ENCODE measurements at regions not wholly inside any gene's neighbourhood (a gene's known extent, or its start where the extent isn't known, plus 50 kb on each side); places are given as distances from the start of the nearest gene placed in this dataset.
"Not testable (repeated sequence)": the region's sequence is repeated elsewhere in the genome, so short reads cannot be mapped to it uniquely, and the experiment has no call there.

DNA sequence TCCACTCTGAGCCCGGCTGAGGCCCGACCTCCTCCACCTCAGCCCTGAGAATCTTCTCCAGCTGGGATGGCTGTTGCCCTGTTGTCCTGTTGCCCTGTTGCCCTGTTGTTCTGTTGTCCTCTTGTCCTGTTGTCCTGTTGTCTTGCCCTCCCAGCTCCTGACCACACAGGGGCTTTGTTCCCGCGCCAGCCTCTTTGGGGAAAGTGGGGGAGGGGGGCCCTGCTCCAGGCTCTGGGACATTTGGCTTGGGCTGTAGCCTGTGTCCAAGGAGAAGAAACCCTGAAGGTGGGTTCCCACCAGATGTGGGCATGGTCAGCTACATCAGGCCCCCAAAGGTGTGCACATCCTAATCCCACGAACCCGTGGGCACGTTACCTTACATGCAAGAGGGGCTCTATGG, 113.5 kb upstream of the FAM20C start:
- not testable (repeated sequence) for H3K27ac Mint-ChIP-seq; H3K4me3 Mint-ChIP-seq; DNase-seq; H3K36me3 Mint-ChIP-seq; H3K4me1 Mint-ChIP-seq; ATAC-seq (ENCODE audit: low read depth in 2 of 2); H3K9me3 Mint-ChIP-seq
- peaks cover 0 to 16% (median 14%) of the 10 kb centered on the region in 3 donors for H3K27me3 Mint-ChIP-seq

DNA sequence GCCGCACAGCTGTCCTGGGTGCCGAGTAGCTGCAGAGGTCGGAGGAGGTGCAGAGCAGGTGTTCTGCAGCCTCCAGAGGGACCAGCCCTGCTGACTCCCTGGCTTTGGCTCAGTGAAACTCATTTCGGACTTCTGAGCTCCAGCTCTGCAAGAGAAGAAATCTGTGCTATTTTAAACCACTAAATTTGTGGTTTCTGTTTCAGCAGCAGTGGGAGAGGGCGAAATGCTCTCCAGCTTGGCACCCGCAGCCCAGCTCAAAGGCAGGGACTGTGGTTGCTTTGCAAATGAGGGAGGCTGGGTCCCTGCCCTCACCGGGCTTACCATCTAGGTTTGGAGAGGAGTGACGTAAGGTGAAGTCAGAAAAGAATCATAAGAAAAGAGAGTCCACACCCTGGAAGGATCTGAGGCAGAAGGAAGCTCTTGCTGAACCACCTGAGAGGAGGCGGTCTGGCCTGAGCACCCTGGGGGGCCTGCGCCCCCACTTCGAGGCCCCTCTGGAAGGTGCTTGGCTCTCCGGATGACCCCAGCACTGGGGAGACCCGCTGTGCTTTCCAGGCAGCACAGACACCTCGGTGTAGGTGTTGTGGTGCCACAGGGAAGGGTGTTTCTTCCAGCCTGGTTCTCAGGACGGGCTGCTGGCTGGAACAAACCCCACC, 112.8 kb upstream of the FAM20C start:
- not testable (repeated sequence) for H3K9me3 Mint-ChIP-seq; DNase-seq; H3K36me3 Mint-ChIP-seq; H3K4me1 Mint-ChIP-seq; H3K4me3 Mint-ChIP-seq; ATAC-seq (ENCODE audit: low read depth in 2 of 2); H3K27ac Mint-ChIP-seq
- peaks cover 0 to 20% (median 16%) of the 10 kb centered on the region in 3 donors for H3K27me3 Mint-ChIP-seq

DNA sequence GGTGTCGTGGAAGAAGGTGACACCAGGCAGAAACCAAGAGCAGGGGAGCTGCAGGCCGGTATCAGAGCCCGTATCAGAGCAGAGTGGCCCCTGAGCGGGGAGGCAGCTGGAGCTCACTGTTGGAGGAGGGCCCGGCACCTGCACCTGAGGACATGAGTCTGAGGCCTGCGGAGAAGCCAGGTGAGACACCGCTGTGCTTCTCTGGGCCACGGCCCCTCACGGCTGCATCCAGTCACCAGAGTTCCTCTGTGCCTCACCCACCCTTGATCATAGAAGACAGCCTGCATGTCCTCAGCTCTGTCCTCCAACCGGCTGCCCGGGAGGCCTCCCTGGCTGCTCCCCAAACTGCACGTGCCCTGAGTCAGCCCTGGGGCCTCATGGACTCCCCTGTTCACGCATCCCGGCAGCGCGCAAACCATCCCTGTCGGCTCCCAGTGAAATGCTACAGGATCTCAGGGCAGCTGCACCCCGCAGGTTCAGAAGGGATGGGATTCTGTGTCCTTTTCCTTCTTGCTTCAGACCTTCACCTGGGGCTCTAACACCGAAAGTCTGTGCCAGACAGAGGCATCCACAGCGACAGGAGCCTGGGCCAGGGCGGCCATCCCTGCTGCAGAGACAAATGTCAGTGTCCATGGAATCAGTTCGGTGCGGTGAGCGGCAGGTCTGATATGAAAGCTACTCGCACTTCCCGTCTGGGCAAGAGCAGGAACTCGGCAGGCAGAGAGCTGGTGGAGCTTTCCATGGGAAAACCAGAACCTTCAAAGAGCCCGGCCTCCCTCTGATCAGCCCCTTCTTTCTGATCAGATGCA, 111.9 kb upstream of the FAM20C start:
- ATAC-seq (ENCODE audit: low read depth in 2 of 2), result no peak
- H3K9me3 Mint-ChIP-seq, result no peaks in the 10 kb centered on the region
- no peak overlapping the region for H3K4me3 Mint-ChIP-seq
- no peaks in the 10 kb centered on the region for H3K4me1 Mint-ChIP-seq
- no peak overlapping the region for H3K27ac Mint-ChIP-seq
- peaks cover 0 to 25% (median 20%) of the 10 kb centered on the region in 3 donors for H3K27me3 Mint-ChIP-seq
- H3K36me3 Mint-ChIP-seq, result no peaks in the 10 kb centered on the region
- DNase-seq, result no peak

DNA sequence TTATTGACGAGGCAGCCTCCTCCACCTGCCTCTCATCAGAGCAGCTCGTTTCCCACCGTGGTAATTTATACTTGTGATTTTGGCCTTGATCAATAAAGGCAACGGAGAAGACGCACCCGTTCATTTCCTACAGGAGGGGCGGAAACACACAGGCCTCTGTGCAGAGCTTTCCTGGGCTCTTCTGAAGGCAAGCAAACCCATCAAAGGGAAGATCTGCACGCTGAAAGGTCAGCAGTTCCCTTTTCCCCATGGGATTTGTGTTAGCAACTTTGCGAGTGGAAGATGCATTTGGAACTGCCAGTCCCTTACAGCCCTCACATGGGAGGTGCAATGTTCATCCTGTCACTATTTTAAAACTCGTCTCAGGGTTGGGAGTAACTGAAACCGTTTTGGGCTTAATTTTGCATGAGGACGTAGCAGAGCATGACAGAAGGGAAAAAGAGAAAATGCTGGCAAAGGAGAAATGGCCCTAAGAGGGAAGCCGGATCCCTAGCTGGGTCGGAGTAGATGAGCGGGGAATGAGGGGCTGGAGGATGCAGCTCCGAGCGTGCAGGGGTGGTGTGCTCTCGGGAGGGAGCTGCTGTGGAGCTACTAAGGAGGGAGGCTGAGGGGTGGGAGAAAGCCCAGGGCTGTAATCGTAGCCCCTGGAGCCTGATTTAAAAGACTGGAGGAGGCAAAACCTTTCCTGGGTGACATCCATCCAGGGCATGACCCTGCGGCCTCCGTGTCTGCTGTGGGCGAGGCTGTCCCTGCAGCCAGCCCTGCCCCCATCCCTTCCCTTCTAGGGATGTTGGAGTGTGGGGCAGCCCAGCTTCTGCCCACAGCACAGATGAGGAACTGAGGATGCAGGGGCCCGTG, 111.1 kb upstream of the FAM20C start:
- Mint-ChIP-seq H3K27me3 (peaks cover 0 to 26% (median 20%) of the 10 kb centered on the region in 3 donors), H3K9me3 (no peaks in the 10 kb centered on the region), H3K4me3 (no peak overlapping the region), H3K36me3 (no peaks in the 10 kb centered on the region), H3K4me1 (peaks cover 0 to 1% (median 0%) of the 10 kb centered on the region in 3 donors), H3K27ac (peak overlapping the region in 2 of 6 donors; percentile 1 to 72)
- DNase-seq, result no peak
- ATAC-seq (ENCODE audit: low read depth in 2 of 2), result no peak

DNA sequence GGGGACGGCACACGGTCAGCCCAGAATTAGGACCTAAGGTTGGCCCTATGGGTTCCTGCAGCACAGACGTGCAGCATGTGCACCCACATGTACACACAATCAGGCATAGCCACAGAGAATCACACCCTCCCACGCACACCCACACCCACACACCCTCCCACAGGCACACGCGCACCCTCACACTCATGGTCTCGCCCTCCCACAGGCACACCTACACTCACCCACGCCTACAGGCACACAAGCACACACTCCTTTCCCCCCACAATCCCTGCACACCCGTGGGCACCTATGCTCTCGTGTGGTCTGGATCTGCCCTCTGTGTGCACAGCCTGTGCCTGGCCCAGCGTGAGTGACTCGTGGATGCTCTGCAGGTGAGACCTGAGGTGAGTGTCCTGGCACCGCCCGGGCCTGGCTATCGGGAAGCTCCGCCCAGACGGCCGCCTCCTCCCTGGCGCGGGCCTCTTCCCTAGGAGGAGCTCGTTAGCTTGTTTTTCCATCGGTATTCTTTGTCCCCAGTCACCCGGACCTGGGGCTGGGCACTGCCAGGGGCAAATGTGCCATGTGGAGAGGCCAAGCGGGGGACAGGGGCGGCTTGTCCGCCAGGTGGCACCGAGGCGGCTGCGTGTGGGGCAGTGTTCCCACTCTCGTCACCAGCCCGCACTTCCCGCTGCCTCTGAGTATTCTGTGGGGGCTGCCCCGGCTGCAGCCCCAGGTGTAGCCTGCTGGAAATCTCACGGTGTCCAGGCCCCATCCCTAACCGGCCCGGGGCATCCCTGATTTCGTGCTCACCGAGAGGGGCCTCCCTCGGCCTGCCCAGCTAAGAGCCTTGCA, 110.2 kb upstream of the FAM20C start:
- Mint-ChIP-seq H3K36me3 (no peaks in the 10 kb centered on the region), H3K27me3 (peaks cover 0 to 26% (median 20%) of the 10 kb centered on the region in 3 donors), H3K27ac (peak overlapping the region in 1 of 6 donors; percentile 24), H3K4me3 (no peak overlapping the region), H3K9me3 (no peaks in the 10 kb centered on the region), H3K4me1 (peaks cover 0 to 4% (median 0%) of the 10 kb centered on the region in 3 donors)
- DNase-seq, result no peak
- ATAC-seq (ENCODE audit: low read depth in 2 of 2), result no peak

DNA sequence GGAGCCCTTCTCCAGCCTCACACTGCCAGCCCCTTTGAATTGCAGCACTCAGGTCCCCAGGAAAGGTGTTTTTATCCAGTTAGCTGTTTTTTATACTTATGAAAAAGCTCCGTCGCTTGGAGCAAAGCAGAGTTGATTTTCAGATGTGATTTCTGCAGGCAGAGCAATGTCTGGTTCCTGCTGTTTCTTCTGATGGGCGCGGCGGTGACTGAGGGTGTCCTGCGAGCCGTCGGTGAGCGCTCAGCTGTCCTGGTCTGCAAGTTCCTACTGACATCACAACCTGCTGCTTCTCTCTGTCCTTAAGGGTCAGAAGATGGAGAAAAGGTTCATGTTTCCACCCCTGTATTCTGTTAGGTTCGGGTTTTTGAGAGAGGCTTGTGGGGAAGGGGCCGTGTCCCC, 109.6 kb upstream of the FAM20C start:
- H3K27me3 Mint-ChIP-seq, result peaks cover 0 to 26% (median 20%) of the 10 kb centered on the region in 3 donors
- no peak for ATAC-seq (ENCODE audit: low read depth in 2 of 2)
- H3K36me3 Mint-ChIP-seq, result no peaks in the 10 kb centered on the region
- no peak for DNase-seq
- H3K4me3 Mint-ChIP-seq, result no peak overlapping the region
- peak overlapping the region in 1 of 6 donors; percentile 24 for H3K27ac Mint-ChIP-seq
- H3K9me3 Mint-ChIP-seq, result no peaks in the 10 kb centered on the region
- peaks cover 0 to 4% (median 0%) of the 10 kb centered on the region in 3 donors for H3K4me1 Mint-ChIP-seq

DNA sequence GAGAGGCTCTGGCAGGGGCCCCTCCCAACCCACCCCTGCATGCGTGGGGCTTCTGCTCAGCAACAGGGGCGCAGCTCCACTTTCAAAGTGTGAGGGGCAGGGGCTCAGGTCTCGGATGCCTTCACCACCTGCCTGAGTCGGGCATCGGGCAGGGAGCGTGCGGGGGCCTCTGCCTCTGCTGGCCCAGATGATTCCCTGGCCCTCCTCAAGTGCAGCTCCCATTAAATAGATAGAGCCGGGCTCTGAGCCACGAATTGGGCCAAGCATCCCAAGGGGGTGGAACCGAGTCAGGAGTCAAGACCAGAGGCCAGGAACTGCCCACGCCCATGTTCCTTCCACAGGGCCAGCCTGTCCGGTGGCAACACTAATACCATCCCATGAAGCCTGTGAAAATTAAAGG, 108.9 kb upstream of the FAM20C start:
- H3K27me3 Mint-ChIP-seq, result peaks cover 0 to 26% (median 20%) of the 10 kb centered on the region in 3 donors
- DNase-seq (no peak), ATAC-seq (ENCODE audit: low read depth in 2 of 2) (no peak)
- H3K9me3 Mint-ChIP-seq, result no peaks in the 10 kb centered on the region
- peaks cover 0 to 4% (median 0%) of the 10 kb centered on the region in 3 donors for H3K4me1 Mint-ChIP-seq
- H3K36me3 Mint-ChIP-seq, result no peaks in the 10 kb centered on the region
- H3K27ac Mint-ChIP-seq, result no peak overlapping the region
- no peak overlapping the region for H3K4me3 Mint-ChIP-seq

DNA sequence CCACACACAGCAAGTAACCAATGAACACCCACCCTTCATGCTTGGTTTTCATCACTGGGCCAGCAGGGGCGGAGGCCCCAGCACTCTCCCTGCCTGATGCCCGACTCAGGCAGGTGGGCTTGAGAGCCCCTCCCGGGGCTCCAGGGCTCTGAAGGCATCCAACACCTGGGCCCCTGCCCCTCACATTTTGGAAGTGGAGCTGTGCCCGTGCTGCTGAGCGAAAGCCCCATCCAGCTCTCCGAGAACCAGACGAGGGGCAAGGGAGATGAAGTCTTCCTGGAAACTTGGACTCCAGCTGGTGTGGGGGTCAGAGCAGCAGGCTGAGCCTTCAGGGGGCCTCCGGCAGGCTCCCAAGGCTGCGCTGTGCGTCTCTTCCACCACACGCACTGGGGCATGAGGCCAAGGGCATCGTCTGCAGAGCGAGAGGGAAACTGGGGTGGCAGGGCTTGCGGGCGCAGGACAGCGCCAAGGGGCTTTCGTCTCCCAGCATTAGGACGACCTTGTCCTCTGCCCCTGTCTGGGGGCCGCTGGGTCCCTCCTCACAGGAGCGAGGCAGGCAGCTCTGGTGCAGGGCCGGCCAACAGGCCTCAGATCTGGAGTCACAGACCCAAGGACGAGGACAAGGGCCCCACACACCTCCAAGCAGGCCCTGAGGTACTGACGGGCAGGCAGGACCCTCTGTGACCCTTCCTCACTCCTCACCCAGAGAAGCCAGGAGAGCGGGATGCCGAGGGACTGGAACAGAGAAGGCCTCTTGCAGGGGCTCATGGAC, 108.3 kb upstream of the FAM20C start:
- H3K9me3 Mint-ChIP-seq, result no peaks in the 10 kb centered on the region
- H3K4me1 Mint-ChIP-seq, result peaks cover 3 to 8% (median 3%) of the 10 kb centered on the region in 3 donors
- no peak for DNase-seq
- ATAC-seq (ENCODE audit: low read depth in 2 of 2), result no peak
- H3K27ac Mint-ChIP-seq, result no peak overlapping the region
- no peak overlapping the region for H3K4me3 Mint-ChIP-seq
- H3K36me3 Mint-ChIP-seq, result no peaks in the 10 kb centered on the region
- H3K27me3 Mint-ChIP-seq, result peaks cover 2 to 26% (median 20%) of the 10 kb centered on the region in 3 donors

DNA sequence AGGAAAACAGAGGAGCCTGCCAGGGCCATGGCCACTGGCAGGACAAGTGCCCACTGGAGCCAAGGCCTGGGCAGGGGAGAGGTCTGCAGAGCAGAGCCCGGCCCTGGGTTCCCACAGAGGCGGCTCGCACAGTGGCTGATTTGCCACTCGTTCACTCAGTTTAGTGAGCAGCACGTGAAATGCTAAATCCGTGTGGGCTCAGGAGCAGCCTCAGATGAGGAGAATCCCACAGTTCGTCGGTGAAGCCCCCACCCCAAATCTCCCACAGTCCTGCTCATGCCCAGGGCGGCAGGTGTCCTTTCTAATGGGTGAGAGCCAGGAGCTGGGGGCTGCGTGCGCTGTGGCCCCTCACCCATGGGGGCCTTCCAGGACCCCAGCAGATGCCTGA, 107.7 kb upstream of the FAM20C start:
- DNase-seq (no peak), ATAC-seq (ENCODE audit: low read depth in 2 of 2) (no peak)
- no peaks in the 10 kb centered on the region for H3K36me3 Mint-ChIP-seq
- H3K4me1 Mint-ChIP-seq, result peaks cover 5 to 10% (median 7%) of the 10 kb centered on the region in 3 donors
- no peak overlapping the region for H3K27ac Mint-ChIP-seq
- H3K4me3 Mint-ChIP-seq, result no peak overlapping the region
- peaks cover 5 to 26% (median 20%) of the 10 kb centered on the region in 3 donors for H3K27me3 Mint-ChIP-seq
- no peaks in the 10 kb centered on the region for H3K9me3 Mint-ChIP-seq

DNA sequence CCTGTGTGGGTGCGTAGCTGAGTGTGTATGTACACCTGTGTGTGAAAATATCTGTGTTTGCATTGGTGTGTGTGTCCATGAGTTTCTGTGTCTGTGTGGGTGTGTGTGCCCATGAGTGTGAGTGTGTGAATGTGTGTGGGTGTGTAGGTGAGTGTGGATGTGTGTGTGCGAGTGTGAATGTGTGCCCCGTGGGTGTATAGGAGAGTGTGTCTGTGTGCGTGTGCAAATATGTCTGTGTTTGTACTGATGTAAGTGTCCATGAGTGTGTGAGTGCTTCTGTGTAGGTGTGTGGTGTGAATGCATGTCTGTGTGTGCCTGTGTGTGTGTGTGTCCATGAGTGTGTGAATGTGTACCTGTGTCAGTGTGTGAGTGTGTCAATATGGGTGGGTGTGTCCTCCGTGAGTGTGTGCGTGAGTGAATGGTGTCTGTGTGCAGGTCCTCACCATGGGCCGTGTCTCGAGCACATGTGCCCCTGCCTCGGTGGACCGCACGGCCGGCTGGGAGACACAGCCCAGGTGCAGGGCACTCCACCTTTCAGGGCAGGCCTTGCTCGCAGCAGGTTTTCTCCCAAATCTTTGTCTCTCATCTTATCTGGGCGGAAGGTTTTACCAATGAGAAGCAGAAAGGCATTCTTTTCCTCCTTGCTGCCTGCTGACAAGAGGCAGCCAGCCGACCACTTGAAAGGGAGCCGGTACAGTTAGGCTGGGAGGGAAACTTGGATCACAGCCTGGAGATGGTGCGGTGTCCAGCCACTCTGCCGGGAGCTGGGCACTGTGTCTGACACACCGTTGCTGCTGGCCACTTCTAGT, 107.1 kb upstream of the FAM20C start:
- no peak for ATAC-seq (ENCODE audit: low read depth in 2 of 2)

DNA sequence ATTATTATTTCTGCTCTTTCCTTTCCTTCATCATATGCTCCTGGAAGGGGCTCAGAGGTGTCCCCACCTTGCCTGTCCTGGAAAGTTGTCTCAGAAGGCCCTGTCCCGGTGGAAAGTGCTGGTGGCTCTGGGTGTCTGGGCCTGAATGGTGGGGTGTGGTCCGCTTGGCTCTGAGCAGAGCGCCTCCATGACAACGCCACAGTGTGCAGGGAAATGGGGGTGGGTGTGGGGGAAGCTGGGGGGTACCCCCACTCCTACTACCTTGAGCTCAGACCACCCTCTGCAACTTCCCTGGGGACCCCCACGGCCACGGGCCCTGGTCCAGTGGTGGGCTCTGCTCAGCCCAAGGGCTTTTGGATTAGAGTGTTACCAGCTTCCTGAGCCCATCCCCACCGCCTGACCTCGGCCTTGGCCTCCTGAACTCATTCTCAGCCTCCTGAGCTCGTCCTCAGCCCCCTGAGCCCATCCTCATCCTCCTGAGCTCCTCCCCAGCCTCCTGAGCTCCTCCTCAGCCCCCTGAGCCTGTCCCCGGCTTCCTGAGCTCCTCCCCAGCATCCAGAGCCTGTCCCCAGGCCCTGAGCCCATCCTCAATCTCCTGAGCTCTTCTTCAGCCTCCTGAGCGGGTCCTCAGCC, 106.4 kb upstream of the FAM20C start:
- no peaks in the 10 kb centered on the region for H3K9me3 Mint-ChIP-seq
- ATAC-seq (ENCODE audit: low read depth in 2 of 2) (no peak), DNase-seq (no peak)
- H3K27me3 Mint-ChIP-seq, result peaks cover 7 to 26% (median 14%) of the 10 kb centered on the region in 3 donors
- no peak overlapping the region for H3K4me3 Mint-ChIP-seq
- peaks cover 12 to 17% (median 17%) of the 10 kb centered on the region in 3 donors for H3K4me1 Mint-ChIP-seq
- peak overlapping the region in 2 of 6 donors; percentile 14 to 70 for H3K27ac Mint-ChIP-seq
- H3K36me3 Mint-ChIP-seq, result no peaks in the 10 kb centered on the region

More for the DNA sequence above, 107.1 kb upstream of the FAM20C start:
- Mint-ChIP-seq H3K27ac (no peak overlapping the region), H3K27me3 (peaks cover 5 to 26% (median 20%) of the 10 kb centered on the region in 3 donors), H3K4me3 (no peak overlapping the region), H3K9me3 (no peaks in the 10 kb centered on the region), H3K4me1 (peaks cover 10 to 12% (median 11%) of the 10 kb centered on the region in 3 donors), H3K36me3 (no peaks in the 10 kb centered on the region)
- no peak for DNase-seq
